Nephron (organoid): ENCODE measurements at regions not wholly inside any gene's neighbourhood (a gene's known extent, or its start where the extent isn't known, plus 50 kb on each side); places are given as distances from the start of the nearest gene placed in this dataset.

ENCODE experiments used
- H3K27ac Mint-ChIP-seq, 3 experiments: 2 replicates each; pipeline ENCODE4 v1.8.0; 2020; ENCODE audit warnings: mixed read lengths in 3 of 3, mild to moderate bottlenecking in 2 of 3, moderate library complexity in 1 of 3
- H3K27me3 Mint-ChIP-seq: 2 replicates; pipeline ENCODE4 v1.8.0; 2021; ENCODE audit warnings: low read depth, mild to moderate bottlenecking, moderate library complexity, mixed read lengths
- H3K36me3 Mint-ChIP-seq: 2 replicates; pipeline ENCODE4 v1.8.0; 2020; ENCODE audit warnings: low read depth, mixed read lengths
- H3K4me1 Mint-ChIP-seq: 2 replicates; pipeline ENCODE4 v1.8.0; 2020; ENCODE audit warnings: mixed read lengths
- H3K4me3 Mint-ChIP-seq, 3 experiments: 2 replicates each; pipeline ENCODE4 v1.8.0; 2020; ENCODE audit warnings: mild to moderate bottlenecking in 3 of 3, mixed read lengths in 3 of 3, moderate library complexity in 2 of 3
- H3K9me3 Mint-ChIP-seq: 2 replicates; pipeline ENCODE4 v1.8.0; 2020; ENCODE audit warnings: mixed read lengths
- TF ChIP-seq, protein P1 (sequence below), 3 experiments: fragments of 200-600 bp; sonication (generic); IDR thresholded peaks; one replicate each; pipeline ENCODE4 v1.5.0; 2021; ENCODE audit warnings: antibody characterized with exemption in 3 of 3; ENCODE audit not compliant: unreplicated experiment in 3 of 3

DNA sequence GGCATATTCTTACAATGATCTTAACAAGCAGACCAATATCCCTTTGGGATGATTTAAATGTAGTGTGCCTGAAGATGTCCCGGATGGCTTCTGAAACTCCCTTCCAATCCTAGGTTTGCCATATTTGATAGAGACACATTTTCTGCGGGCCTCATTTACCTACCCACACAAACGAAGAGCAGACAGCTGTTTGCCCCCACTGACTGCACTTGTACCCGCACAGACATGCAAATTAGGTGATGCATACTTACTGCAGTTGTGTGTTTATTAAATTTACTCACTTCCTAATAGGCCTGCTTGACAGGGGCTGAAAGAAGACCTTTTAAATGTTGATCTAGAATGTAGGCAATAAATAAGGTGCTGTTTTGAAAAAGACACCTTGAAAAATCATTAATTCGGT lies 257.9 kb upstream of the RRP15 start:
- Mint-ChIP-seq H3K4me3 (no peak overlapping the region), H3K4me1 (no peaks in the 10 kb centered on the region), H3K9me3 (peaks cover 6% of the 10 kb centered on the region), H3K36me3 (no peaks in the 10 kb centered on the region), H3K27me3 (peaks cover 4% of the 10 kb centered on the region), H3K27ac (no peak overlapping the region)
- TF ChIP-seq, protein P1, sequence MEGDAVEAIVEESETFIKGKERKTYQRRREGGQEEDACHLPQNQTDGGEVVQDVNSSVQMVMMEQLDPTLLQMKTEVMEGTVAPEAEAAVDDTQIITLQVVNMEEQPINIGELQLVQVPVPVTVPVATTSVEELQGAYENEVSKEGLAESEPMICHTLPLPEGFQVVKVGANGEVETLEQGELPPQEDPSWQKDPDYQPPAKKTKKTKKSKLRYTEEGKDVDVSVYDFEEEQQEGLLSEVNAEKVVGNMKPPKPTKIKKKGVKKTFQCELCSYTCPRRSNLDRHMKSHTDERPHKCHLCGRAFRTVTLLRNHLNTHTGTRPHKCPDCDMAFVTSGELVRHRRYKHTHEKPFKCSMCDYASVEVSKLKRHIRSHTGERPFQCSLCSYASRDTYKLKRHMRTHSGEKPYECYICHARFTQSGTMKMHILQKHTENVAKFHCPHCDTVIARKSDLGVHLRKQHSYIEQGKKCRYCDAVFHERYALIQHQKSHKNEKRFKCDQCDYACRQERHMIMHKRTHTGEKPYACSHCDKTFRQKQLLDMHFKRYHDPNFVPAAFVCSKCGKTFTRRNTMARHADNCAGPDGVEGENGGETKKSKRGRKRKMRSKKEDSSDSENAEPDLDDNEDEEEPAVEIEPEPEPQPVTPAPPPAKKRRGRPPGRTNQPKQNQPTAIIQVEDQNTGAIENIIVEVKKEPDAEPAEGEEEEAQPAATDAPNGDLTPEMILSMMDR (IDR thresholded peaks at IDR 0.05; ENCODE audit: unreplicated experiment in 3 of 3), result no peak

DNA sequence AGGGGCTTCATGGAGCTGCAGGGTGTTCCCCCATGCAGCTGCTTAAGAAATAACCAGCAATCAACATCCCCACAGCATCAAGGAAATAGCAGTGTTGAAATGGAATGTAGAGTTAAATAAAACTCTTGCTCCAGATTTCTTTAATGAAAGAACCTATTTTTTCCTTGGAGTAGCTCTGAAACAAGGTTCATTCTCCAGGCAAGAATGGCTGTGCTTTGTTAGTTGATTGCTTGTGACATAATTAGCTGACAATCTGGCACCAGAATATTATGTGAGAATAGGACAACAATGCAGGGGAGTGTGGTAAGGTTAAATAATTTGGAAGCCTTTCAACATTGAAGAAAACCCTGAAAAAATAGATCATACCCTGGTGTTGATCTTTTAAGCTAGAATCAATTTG lies 254.2 kb upstream of the RRP15 start:
- H3K4me3 Mint-ChIP-seq, result no peak overlapping the region
- peaks cover 4% of the 10 kb centered on the region for H3K27me3 Mint-ChIP-seq
- H3K4me1 Mint-ChIP-seq, result no peaks in the 10 kb centered on the region
- TF ChIP-seq, protein P1 (IDR thresholded peaks at IDR 0.05; ENCODE audit: unreplicated experiment in 3 of 3), result no peak
- H3K27ac Mint-ChIP-seq, result no peak overlapping the region
- no peaks in the 10 kb centered on the region for H3K9me3 Mint-ChIP-seq
- no peaks in the 10 kb centered on the region for H3K36me3 Mint-ChIP-seq

DNA sequence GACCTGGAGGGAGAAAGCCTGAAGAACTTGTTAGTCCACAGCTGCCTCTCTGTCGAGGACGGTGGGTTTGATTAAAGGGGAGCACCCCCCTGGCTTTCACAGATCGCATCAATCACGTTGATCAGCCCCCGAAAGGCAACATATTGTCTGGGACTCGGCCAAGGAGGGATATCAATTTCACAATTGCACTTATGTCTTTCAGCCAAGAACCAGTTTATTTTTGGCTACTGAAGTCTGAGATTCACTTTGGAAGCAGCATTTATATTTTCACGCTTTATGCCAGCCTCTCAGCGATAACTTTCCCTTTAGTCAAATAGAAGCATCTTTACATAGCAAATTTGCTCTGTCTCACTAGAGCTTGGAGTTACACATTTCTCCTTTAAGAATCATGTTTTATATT lies 253.2 kb upstream of the RRP15 start:
- H3K36me3 Mint-ChIP-seq, result no peaks in the 10 kb centered on the region
- no peak overlapping the region for H3K4me3 Mint-ChIP-seq
- H3K4me1 Mint-ChIP-seq, result no peaks in the 10 kb centered on the region
- H3K9me3 Mint-ChIP-seq, result no peaks in the 10 kb centered on the region
- TF ChIP-seq, protein P1 (IDR thresholded peaks at IDR 0.05; ENCODE audit: unreplicated experiment in 3 of 3), result no peak
- no peak overlapping the region for H3K27ac Mint-ChIP-seq
- peaks cover 4% of the 10 kb centered on the region for H3K27me3 Mint-ChIP-seq

DNA sequence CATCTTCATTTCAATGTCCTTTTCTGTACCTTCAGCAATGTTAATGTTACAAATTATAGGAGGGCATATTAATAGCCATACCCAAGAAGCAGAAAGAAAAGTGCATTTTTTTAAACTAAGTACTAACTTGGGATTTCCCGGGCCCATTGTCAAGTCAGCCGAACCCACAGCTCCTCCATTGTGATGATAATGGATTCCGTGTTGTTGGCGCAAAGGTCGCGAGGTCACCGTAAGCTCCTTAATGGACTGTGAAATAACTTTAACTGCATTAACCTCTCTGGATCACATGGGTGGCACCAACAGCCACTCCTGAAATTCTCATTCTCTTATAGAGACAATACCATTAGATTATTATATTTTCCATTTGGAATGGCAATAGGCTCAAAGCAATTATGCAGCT lies 250.6 kb upstream of the RRP15 start:
- Mint-ChIP-seq H3K27ac (no peak overlapping the region), H3K4me1 (no peaks in the 10 kb centered on the region), H3K27me3 (peaks cover 4% of the 10 kb centered on the region), H3K9me3 (peaks cover 2% of the 10 kb centered on the region), H3K4me3 (no peak overlapping the region), H3K36me3 (peaks cover 3% of the 10 kb centered on the region)
- TF ChIP-seq, protein P1 (IDR thresholded peaks at IDR 0.05; ENCODE audit: unreplicated experiment in 3 of 3), result no peak

DNA sequence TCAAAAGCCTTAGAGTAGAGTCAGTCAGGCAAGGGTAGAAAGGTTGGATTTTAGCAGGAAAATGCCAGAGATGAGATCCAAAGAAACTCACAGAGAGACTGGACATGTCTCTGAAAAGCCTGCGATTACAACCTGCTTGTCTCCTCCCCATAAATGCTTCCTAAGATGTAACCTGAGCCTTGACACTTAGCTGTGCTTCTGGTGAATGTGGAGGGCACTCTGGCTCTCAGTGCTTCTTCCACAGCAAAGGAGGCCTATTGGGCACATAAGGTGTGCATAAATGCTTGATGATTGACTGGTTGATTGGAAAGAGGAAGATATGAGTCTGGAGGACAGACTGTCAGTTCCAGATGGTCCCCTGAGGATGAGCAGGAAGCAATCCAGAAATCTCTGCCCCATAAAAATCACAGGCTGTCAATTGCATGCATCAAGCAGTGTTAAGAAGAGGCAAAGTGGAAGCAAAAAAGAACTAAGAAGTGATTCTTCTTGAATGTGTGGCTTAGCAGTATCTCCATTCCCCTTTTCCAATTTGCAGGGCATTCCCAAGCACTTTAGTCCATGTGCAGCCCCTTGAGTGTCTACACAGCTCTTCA lies 236.2 kb upstream of the RRP15 start:
- TF ChIP-seq, protein P1 (IDR thresholded peaks at IDR 0.05; ENCODE audit: unreplicated experiment in 3 of 3), result no peak
- H3K27me3 Mint-ChIP-seq, result no peaks in the 10 kb centered on the region
- H3K4me3 Mint-ChIP-seq, result peak overlapping the region in 1 of 3 experiments; percentile 6
- no peaks in the 10 kb centered on the region for H3K9me3 Mint-ChIP-seq
- peak overlapping the region in 1 of 3 experiments; percentile 63 for H3K27ac Mint-ChIP-seq
- H3K36me3 Mint-ChIP-seq, result no peaks in the 10 kb centered on the region
- no peaks in the 10 kb centered on the region for H3K4me1 Mint-ChIP-seq

DNA sequence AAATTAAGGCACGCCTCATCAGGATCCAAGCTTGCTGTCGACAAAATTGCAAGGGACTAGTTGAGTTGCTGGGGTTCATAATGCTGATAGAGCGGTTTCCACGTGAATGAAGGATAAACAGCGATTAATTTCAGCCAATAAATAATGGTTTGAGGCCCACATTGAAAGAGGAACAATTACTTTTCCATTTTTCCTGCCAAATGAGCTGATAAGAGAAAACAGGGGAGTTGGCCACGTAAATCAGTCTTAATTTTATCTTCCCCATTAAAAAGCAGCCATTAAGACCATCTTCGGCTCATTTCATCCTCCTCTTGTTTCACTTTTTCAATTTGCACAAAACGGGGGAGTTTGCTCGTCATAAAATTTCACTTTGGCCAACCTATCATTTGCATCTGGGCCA lies 235.5 kb upstream of the RRP15 start:
- Mint-ChIP-seq H3K9me3 (no peaks in the 10 kb centered on the region), H3K27me3 (no peaks in the 10 kb centered on the region), H3K27ac (peak overlapping the region in 1 of 3 experiments; percentile 71), H3K4me3 (no peak overlapping the region), H3K4me1 (no peaks in the 10 kb centered on the region), H3K36me3 (no peaks in the 10 kb centered on the region)
- TF ChIP-seq, protein P1 (IDR thresholded peaks at IDR 0.05; ENCODE audit: unreplicated experiment in 3 of 3), result no peak
